Central memory CD4-positive, alpha-beta T cell (primary cell): ENCODE measurements at regions not wholly inside any gene's neighbourhood (a gene's known extent, or its start where the extent isn't known, plus 50 kb on each side); places are given as distances from the start of the nearest gene placed in this dataset.
"Not testable (repeated sequence)": the region's sequence is repeated elsewhere in the genome, so short reads cannot be mapped to it uniquely, and the experiment has no call there.

ENCODE experiments used
- DNase-seq: peaks from one replicate; pipeline ENCODE4 v3.0.0; 2022

DNA sequence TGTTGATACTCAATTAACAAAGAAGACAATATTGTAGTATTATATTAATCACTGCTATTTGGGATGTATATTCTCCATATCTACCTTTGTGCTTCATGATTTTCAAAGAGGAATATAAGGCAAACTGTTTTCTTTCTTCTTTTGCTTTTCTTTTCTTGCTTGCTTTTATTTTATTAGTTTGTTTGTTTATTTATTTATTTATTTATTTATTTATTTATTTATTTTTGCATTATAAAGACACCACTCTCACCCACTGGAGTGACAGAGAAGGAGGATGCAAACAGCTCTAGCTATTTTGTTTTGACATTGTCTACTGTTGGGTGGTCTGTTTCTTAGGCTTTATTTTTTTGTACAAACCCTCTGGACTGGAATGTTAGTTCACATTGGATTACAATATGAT is 1352.7 kb downstream of the HACE1 start:
- DNase-seq, result no peak

GRCh38 chr6:103505155-103505518 is 1354.6 kb downstream of the HACE1 start:
- no peak for DNase-seq

- no peak for DNase-seq
Observed at GRCh38 chr6:103504501-103505154, 1355.1 kb downstream of the HACE1 start.

GRCh38 chr6:103496588-103496987 is 1363.1 kb downstream of the HACE1 start:
- DNase-seq, result not testable (repeated sequence)

DNA sequence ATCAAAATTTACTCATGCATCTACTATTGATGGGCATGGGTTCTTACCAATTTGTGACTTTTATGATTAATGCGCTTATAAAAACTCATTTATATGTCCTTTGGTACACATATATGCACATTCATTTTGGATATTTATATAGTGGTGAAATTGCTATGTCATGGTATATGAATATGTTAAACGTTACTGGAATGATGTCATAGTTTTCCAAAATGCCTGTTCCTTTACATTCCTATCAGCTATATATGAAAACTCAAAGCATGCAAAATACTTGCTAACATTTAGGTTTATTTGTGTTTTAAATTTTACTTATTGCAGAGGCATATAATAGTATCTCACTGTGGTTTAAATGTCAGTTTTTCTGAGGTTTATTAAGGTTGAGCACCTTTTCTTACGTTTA is 1403.1 kb downstream of the HACE1 start:
- no peak for DNase-seq

- DNase-seq, result no peak
Observed at GRCh38 chr6:103455275-103455674, 1404.4 kb downstream of the HACE1 start.

GRCh38 chr6:103409475-103409874 is 1450.2 kb downstream of the HACE1 start:
- DNase-seq, result no peak

DNA sequence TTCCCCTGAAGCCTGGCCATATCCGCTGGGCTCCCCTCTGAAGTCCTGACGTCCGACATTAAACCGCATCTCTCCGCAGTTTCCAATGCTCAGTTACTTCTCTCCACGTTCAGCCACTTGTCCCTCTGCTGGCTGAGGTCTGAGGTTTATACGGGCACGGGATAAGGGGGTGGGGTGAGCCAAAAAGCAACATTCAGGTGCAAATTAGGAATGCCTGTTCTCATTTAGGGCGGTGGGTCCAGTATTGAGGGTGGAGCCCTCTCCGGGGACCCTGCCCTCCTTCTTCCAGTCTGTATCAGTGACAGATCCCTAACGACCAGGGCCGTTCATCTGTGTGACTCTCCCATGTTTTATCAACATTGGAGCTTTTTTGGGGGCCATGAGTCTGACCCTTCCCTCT is 1454.4 kb downstream of the HACE1 start:
- no peak for DNase-seq

- DNase-seq, result no peak
Observed at GRCh38 chr6:103404799-103405198, 1454.9 kb downstream of the HACE1 start.

DNA sequence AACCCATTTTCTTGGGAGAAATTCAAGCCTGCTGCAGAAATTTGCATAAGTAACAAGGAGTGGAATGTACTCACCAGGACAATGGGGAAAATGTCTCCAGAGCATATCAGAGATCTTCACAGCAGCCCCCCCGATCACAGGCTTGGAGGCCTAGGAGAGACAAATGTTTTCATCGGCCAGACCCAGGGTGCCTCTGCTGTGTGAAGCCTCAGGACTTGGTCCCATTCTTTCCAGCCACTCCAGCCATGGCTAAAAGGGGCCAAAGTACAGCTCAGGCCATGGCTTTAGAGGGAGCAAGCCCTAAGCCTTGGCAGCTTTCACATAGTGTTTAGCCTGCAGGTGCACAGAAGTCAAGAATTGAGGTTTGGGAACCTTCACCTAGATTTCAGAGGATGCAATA is 1463.0 kb downstream of the HACE1 start:
- no peak for DNase-seq

DNA sequence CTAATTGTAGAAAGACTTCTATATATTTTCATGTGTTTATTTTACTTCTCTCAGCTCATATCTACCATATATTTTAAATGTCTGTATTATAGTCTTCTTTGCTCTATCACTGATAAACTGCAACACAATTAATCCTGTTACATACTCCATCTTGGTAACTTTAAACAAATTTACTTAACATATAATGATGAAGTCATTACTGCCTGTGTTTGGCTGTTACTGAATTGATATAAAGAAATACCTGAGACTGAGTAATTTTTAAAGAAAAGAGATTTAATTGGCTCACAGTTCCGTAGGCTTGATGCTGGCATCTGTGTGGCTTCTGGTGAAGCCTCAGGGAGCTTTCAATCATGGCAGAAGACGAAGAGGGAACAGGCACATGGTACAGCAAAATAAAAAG is 1480.4 kb downstream of the HACE1 start:
- DNase-seq, result no peak

DNA sequence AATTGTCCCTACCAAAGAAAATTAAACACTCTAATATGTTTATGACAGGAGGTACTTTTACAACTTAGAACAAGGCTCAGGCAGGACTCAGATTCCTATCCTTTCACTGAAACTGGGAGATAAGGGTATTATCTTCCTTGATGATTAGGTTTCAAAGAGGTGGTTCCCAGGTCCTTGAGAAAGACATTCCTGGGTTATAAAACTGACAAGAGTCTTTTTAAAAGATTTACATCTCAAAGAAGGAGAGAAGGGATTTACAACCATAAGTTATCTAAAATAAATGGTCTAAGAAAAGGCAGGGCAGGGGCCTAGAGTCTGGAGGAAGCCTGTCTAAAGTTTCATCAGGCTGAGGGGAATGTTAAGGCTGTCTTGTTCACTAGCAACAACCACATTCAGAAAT is 1492.5 kb downstream of the HACE1 start:
- DNase-seq, result no peak

GRCh38 chr6:103356531-103356930 is 1503.2 kb downstream of the HACE1 start:
- no peak for DNase-seq

DNA sequence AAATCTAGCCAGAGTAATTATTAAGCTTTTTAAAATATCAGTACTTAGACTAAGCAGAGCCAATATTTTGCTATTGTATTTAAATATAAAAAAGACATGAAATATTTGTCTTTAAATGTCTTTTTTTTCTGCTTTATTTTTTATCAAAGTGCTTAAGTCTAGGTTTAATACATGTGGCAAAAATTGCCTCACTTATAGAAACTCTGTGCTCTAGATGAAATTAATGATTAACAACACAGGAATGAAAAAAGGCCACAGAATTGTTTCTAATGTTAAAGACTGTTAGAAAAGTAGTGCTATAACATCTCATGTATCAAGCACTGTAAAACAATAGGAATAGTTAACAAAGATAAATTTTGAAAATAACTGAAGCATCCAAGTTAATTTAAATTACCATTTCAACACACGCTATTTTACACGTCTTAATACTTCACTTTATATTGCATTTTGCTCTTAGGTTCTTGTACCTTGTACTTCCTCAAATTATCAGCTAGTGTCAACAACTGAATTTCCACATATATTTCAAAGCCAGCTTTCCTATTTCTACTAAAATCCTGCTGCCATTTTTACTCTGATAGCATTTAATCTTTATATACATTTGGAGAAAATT is 1515.1 kb downstream of the HACE1 start:
- no peak for DNase-seq

DNA sequence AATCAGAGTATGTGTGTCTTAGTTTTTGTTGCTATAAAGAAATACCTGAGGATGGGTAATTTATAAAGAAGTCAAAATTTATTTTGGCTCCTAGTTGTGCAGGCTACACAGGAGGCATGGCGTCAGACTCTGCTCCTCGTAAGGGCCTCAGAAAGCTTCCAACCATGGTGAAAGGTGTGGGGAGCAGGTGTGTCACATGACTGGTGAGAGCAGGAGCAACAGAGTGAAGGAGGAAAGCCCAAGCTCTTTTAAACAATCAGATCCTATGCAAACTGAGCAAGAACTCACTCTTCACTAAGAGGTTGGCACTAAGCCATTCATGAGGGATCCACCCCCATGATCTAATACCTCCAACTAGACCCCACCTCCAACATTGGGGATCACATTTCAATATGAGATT is 1524.3 kb downstream of the HACE1 start:
- no peak for DNase-seq

GRCh38 chr6:103326760-103327757 is 1532.7 kb downstream of the HACE1 start:
- DNase-seq, result no peak

GRCh38 chr6:103313432-103313831 is 1546.3 kb downstream of the HACE1 start:
- no peak for DNase-seq

- DNase-seq, result not testable (repeated sequence)
Observed at GRCh38 chr6:103294376-103294775, 1565.3 kb downstream of the HACE1 start.

DNA sequence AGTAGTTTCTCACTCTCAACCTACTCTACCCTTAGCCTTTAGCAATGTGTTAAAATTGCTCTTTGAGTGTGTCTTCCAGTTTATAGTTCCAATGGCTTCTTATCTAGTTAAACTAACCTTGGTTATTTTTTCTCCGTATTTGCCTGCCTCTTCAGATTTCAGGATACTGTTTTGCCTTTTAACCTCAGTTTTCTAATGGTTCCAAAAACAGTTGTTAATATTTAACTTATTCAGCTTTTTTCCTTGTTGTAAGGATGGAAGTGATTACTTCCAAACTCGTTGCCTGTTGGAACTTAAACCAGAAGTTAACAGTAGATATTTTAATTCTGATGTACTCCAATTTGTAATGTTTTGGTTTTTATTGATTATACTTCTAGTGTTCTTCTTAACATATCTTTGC is 1574.9 kb downstream of the HACE1 start:
- DNase-seq, result no peak

DNA sequence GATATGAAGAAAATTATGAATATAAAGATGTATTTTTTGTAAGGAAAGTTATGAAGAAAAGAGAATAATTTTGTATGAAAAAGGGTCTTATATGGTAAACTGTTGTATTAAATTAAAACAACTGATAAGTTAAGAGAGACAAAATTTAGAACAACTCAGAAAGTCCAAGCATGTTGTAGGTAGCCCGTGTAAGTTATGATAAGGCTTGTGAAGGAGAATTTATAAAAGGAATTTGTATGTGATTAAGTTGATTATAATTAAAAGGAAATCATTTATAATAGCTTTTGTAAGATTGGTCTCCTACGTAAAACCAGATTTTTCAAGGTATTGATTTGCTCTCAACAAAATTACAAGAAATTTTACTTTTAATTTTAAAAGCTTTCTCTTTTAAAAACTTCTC is 1579.3 kb downstream of the HACE1 start:
- no peak for DNase-seq

DNA sequence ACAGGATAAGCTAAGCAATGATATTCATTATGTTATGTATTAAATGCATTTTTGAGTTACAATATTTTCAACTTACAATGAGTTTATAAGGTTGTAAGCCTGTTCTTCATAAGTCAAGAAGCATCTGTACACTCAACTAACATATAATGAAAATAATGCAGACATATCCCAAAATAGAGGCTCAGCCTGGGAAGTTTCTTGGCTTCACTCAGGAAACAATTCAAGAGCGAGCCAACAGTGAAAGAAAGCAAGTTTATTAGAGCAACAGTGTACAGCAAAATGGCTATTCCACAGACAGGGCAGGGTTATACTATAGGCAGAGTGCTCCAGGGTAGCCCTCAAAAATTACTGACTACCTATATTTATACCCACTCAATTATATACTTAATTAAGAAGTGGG is 1581.8 kb downstream of the HACE1 start:
- DNase-seq, result no peak

- DNase-seq, result no peak
Observed at GRCh38 chr6:103273048-103273447, 1586.7 kb downstream of the HACE1 start.

- no peak for DNase-seq
Observed at GRCh38 chr6:103269581-103269980, 1590.1 kb downstream of the HACE1 start.

DNA sequence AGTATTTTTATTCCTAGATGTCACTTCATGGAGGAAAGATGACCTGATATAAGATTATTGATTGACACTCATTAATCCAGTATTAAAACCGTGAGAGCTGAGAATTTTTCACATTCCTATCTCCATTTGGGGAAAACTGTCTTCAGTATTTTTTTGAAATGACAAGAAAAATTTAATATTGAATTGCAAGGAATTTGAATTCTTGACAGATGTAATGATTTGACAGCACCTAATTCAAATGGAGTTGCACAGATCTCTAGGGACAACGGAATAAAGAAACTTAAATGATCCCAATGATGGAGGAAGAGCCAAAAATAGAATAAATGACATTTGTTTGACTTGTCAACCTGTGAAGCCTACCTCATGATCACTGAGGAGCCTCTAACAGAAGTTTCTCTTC is 1591.4 kb downstream of the HACE1 start:
- no peak for DNase-seq
